ENCODE measurements at regions not wholly inside any gene's neighbourhood (a gene's known extent, or its start where the extent isn't known, plus 50 kb on each side); places are given as distances from the start of the nearest gene placed in this dataset.

GRCh38 chr9:82275258-82275927 lies 286.8 kb downstream of the SPATA31D1 start:
- Histone ChIP-seq H3K36me3 (ENCODE audit: control insufficient read depth in 3 of 3, insufficient read depth in 3 of 3, low read length in 3 of 3) (no peaks in the 10 kb centered on the region), H3K27me3 (ENCODE audit: control insufficient read depth in 3 of 3, insufficient read depth in 3 of 3, low read length in 3 of 3) (no peaks in the 10 kb centered on the region)

DNA sequence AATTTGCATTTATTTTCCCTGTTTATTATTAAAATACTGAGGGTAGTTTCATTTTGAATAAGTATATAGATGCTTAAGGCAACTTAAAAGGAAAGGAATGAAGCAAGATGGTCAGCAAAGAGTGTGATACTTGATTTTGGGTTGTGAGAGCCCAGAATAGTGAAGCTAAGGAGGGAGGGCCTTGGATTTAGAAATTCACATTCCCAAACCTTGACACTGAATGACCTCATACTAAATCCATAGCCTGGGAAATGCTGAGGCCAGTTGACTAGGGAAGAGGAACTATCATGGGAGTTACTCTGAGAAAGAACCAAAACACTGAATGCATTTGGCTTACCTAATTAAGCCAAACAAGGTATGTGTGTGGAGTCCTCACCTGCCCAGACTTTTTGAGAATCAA lies 292.5 kb downstream of the SPATA31D1 start:
- Histone ChIP-seq H3K4me1 (ENCODE audit: control insufficient read depth in 3 of 3, insufficient read depth in 3 of 3, low read length in 3 of 3) (no peaks in the 10 kb centered on the region), H3K9ac (ENCODE audit: low read depth in 1 of 3, low read length in 3 of 3) (no peak overlapping the region), H3K9me3 (ENCODE audit: control insufficient read depth in 3 of 3, low read length in 3 of 3) (no peaks in the 10 kb centered on the region), H3K27ac (ENCODE audit: low read depth, low read length) (no peak overlapping the region), H3K36me3 (ENCODE audit: control insufficient read depth in 3 of 3, insufficient read depth in 3 of 3, low read length in 3 of 3) (no peaks in the 10 kb centered on the region), H3K27me3 (ENCODE audit: control insufficient read depth in 3 of 3, insufficient read depth in 3 of 3, low read length in 3 of 3) (no peaks in the 10 kb centered on the region), H3K4me3 (ENCODE audit: low read length in 3 of 3) (no peak overlapping the region)

More at GRCh38 chr9:82275258-82275927, 286.8 kb downstream of the SPATA31D1 start:
- Histone ChIP-seq H3K4me1 (ENCODE audit: control insufficient read depth in 3 of 3, insufficient read depth in 3 of 3, low read length in 3 of 3) (no peaks in the 10 kb centered on the region), H3K27ac (ENCODE audit: low read depth, low read length) (no peak overlapping the region), H3K9ac (ENCODE audit: low read depth in 1 of 3, low read length in 3 of 3) (no peak overlapping the region), H3K9me3 (ENCODE audit: control insufficient read depth in 3 of 3, low read length in 3 of 3) (no peaks in the 10 kb centered on the region), H3K4me3 (ENCODE audit: low read length in 3 of 3) (no peak overlapping the region)

- Histone ChIP-seq H3K9me3 (ENCODE audit: control insufficient read depth in 3 of 3, low read length in 3 of 3) (no peaks in the 10 kb centered on the region), H3K36me3 (ENCODE audit: control insufficient read depth in 3 of 3, insufficient read depth in 3 of 3, low read length in 3 of 3) (no peaks in the 10 kb centered on the region), H3K27ac (ENCODE audit: low read depth, low read length) (no peak overlapping the region), H3K4me1 (ENCODE audit: control insufficient read depth in 3 of 3, insufficient read depth in 3 of 3, low read length in 3 of 3) (no peaks in the 10 kb centered on the region), H3K4me3 (ENCODE audit: low read length in 3 of 3) (no peak overlapping the region), H3K9ac (ENCODE audit: low read depth in 1 of 3, low read length in 3 of 3) (no peak overlapping the region), H3K27me3 (ENCODE audit: control insufficient read depth in 3 of 3, insufficient read depth in 3 of 3, low read length in 3 of 3) (no peaks in the 10 kb centered on the region)
These were observed 296.2 kb downstream of the SPATA31D1 start for GRCh38 chr9:82284758-82285157.

GRCh38 chr9:82295181-82295580 lies 306.6 kb downstream of the SPATA31D1 start:
- Histone ChIP-seq H3K9ac (ENCODE audit: low read depth in 1 of 3, low read length in 3 of 3) (no peak overlapping the region), H3K4me1 (ENCODE audit: control insufficient read depth in 3 of 3, insufficient read depth in 3 of 3, low read length in 3 of 3) (peaks cover 8 to 12% (median 12%) of the 10 kb centered on the region in 3 donors), H3K9me3 (ENCODE audit: control insufficient read depth in 3 of 3, low read length in 3 of 3) (peaks cover 0 to 3% (median 0%) of the 10 kb centered on the region in 3 donors), H3K36me3 (ENCODE audit: control insufficient read depth in 3 of 3, insufficient read depth in 3 of 3, low read length in 3 of 3) (no peaks in the 10 kb centered on the region), H3K4me3 (ENCODE audit: low read length in 3 of 3) (no peak overlapping the region), H3K27me3 (ENCODE audit: control insufficient read depth in 3 of 3, insufficient read depth in 3 of 3, low read length in 3 of 3) (no peaks in the 10 kb centered on the region), H3K27ac (ENCODE audit: low read depth, low read length) (peak overlapping the region; percentile 76)

DNA sequence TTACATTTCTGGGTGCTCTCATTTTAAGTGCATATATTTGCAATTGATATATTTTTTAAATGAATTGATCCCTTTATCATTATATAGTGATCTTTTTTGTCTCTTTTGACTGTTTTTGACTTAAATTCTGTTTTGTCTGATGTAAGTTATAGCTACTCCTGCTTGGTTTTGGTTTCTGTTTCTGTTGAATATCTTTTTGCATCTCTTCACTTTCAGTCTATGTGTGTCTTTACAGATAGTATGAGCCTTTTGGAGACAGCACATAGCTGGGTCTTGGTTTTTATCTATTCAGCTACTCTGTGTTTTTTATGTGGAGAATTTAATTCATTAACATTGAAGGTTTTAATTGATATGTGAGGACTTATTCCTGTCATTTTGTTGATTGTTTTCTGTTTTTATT lies 311.3 kb downstream of the SPATA31D1 start:
- Histone ChIP-seq H3K4me3 (ENCODE audit: low read length in 3 of 3) (no peak overlapping the region), H3K27me3 (ENCODE audit: control insufficient read depth in 3 of 3, insufficient read depth in 3 of 3, low read length in 3 of 3) (no peaks in the 10 kb centered on the region), H3K9ac (ENCODE audit: low read depth in 1 of 3, low read length in 3 of 3) (no peak overlapping the region), H3K36me3 (ENCODE audit: control insufficient read depth in 3 of 3, insufficient read depth in 3 of 3, low read length in 3 of 3) (no peaks in the 10 kb centered on the region), H3K27ac (ENCODE audit: low read depth, low read length) (no peak overlapping the region), H3K9me3 (ENCODE audit: control insufficient read depth in 3 of 3, low read length in 3 of 3) (peaks cover 0 to 1% (median 0%) of the 10 kb centered on the region in 3 donors), H3K4me1 (ENCODE audit: control insufficient read depth in 3 of 3, insufficient read depth in 3 of 3, low read length in 3 of 3) (peaks cover 6 to 9% (median 8%) of the 10 kb centered on the region in 3 donors)

DNA sequence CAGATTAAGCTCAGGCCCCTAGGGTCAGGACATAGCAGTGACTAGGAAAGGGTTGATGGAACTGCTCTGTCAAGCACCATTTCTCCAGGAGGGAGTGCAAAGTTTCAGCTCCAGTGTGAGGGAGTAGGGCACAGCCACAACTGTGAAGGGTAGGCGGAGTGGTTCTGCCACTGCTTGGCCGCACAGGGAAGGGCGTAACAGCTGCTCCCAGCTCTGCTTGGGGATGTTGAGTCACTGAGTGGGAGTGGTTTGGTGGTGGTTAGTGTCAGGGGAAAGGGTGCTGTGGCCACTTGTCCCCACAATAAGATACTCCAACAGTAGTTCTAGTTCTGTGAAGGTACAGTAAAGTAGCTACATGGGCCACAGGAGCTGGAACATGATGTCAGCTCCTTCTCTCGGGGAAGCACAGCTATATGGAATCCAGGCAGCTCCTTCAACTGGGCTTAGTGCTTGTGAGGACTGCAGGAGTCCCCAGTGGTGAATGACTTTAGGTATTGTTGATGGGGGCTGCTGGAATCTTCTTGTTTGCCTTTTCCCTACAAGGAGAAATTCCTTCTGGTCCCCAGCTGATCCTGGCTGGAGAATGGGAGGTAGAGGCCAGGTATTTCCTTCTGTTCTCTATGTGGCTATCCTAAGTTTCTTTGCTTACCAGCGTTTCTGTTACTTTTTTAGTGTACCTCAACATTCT lies 314.5 kb downstream of the SPATA31D1 start:
- no peaks in the 10 kb centered on the region for H3K4me1 ChIP-seq (ENCODE audit: control insufficient read depth in 3 of 3, insufficient read depth in 3 of 3, low read length in 3 of 3)
- H3K9me3 ChIP-seq (ENCODE audit: control insufficient read depth in 3 of 3, low read length in 3 of 3) = peaks cover 0 to 1% (median 0%) of the 10 kb centered on the region in 3 donors
- no peaks in the 10 kb centered on the region for H3K27me3 ChIP-seq (ENCODE audit: control insufficient read depth in 3 of 3, insufficient read depth in 3 of 3, low read length in 3 of 3)
- H3K36me3 ChIP-seq (ENCODE audit: control insufficient read depth in 3 of 3, insufficient read depth in 3 of 3, low read length in 3 of 3) = no peaks in the 10 kb centered on the region
- H3K4me3 ChIP-seq (ENCODE audit: low read length in 3 of 3) = no peak overlapping the region
- H3K9ac ChIP-seq (ENCODE audit: low read depth in 1 of 3, low read length in 3 of 3) = no peak overlapping the region
- no peak overlapping the region for H3K27ac ChIP-seq (ENCODE audit: low read depth, low read length)

GRCh38 chr9:82308836-82309235 lies 320.3 kb downstream of the SPATA31D1 start:
- H3K27me3 ChIP-seq (ENCODE audit: control insufficient read depth in 3 of 3, insufficient read depth in 3 of 3, low read length in 3 of 3) = no peaks in the 10 kb centered on the region
- H3K36me3 ChIP-seq (ENCODE audit: control insufficient read depth in 3 of 3, insufficient read depth in 3 of 3, low read length in 3 of 3) = no peaks in the 10 kb centered on the region
- H3K9me3 ChIP-seq (ENCODE audit: control insufficient read depth in 3 of 3, low read length in 3 of 3) = no peaks in the 10 kb centered on the region
- H3K4me3 ChIP-seq (ENCODE audit: low read length in 3 of 3) = no peak overlapping the region
- no peak overlapping the region for H3K27ac ChIP-seq (ENCODE audit: low read depth, low read length)
- no peaks in the 10 kb centered on the region for H3K4me1 ChIP-seq (ENCODE audit: control insufficient read depth in 3 of 3, insufficient read depth in 3 of 3, low read length in 3 of 3)
- H3K9ac ChIP-seq (ENCODE audit: low read depth in 1 of 3, low read length in 3 of 3) = no peak overlapping the region

- Histone ChIP-seq H3K4me3 (ENCODE audit: low read length in 3 of 3) (no peak overlapping the region), H3K36me3 (ENCODE audit: control insufficient read depth in 3 of 3, insufficient read depth in 3 of 3, low read length in 3 of 3) (no peaks in the 10 kb centered on the region), H3K27me3 (ENCODE audit: control insufficient read depth in 3 of 3, insufficient read depth in 3 of 3, low read length in 3 of 3) (no peaks in the 10 kb centered on the region), H3K27ac (ENCODE audit: low read depth, low read length) (no peak overlapping the region), H3K9me3 (ENCODE audit: control insufficient read depth in 3 of 3, low read length in 3 of 3) (no peaks in the 10 kb centered on the region), H3K4me1 (ENCODE audit: control insufficient read depth in 3 of 3, insufficient read depth in 3 of 3, low read length in 3 of 3) (no peaks in the 10 kb centered on the region), H3K9ac (ENCODE audit: low read depth in 1 of 3, low read length in 3 of 3) (no peak overlapping the region)
These were observed 325.1 kb downstream of the SPATA31D1 start for GRCh38 chr9:82313697-82314096.

- Histone ChIP-seq H3K4me1 (ENCODE audit: control insufficient read depth in 3 of 3, insufficient read depth in 3 of 3, low read length in 3 of 3) (no peaks in the 10 kb centered on the region), H3K36me3 (ENCODE audit: control insufficient read depth in 3 of 3, insufficient read depth in 3 of 3, low read length in 3 of 3) (no peaks in the 10 kb centered on the region), H3K9ac (ENCODE audit: low read depth in 1 of 3, low read length in 3 of 3) (no peak overlapping the region), H3K27ac (ENCODE audit: low read depth, low read length) (no peak overlapping the region), H3K4me3 (ENCODE audit: low read length in 3 of 3) (no peak overlapping the region), H3K9me3 (ENCODE audit: control insufficient read depth in 3 of 3, low read length in 3 of 3) (peaks cover 0 to 2% (median 0%) of the 10 kb centered on the region in 3 donors), H3K27me3 (ENCODE audit: control insufficient read depth in 3 of 3, insufficient read depth in 3 of 3, low read length in 3 of 3) (no peaks in the 10 kb centered on the region)
These were observed 332.0 kb downstream of the SPATA31D1 start for GRCh38 chr9:82320566-82320965.

DNA sequence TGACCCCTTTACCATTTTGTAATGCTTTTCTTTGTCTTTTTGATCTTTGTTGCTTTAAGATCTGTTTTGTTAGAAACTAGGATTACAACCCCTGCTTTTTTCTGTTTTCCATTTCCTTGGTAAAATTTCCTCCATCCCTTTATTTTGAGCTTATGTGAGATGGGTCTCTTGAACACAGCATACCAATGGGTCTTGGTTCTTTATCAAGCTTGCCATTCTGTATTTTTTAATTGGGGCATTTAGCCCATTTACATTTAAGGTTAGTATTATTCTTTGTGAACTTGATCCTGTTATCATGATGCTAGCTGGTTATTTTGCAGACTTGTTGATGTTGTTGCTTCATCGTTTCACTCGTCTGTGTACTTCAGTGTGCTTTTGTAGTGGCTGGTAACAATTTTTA lies 337.3 kb downstream of the SPATA31D1 start:
- peaks cover 0 to 2% (median 0%) of the 10 kb centered on the region in 3 donors for H3K9me3 ChIP-seq (ENCODE audit: control insufficient read depth in 3 of 3, low read length in 3 of 3)
- peak overlapping the region in 1 of 3 donors; percentile 4 for H3K4me3 ChIP-seq (ENCODE audit: low read length in 3 of 3)

More for the DNA sequence above, 337.3 kb downstream of the SPATA31D1 start:
- no peaks in the 10 kb centered on the region for H3K27me3 ChIP-seq (ENCODE audit: control insufficient read depth in 3 of 3, insufficient read depth in 3 of 3, low read length in 3 of 3)
- no peak overlapping the region for H3K9ac ChIP-seq (ENCODE audit: low read depth in 1 of 3, low read length in 3 of 3)
- no peaks in the 10 kb centered on the region for H3K4me1 ChIP-seq (ENCODE audit: control insufficient read depth in 3 of 3, insufficient read depth in 3 of 3, low read length in 3 of 3)
- no peak overlapping the region for H3K27ac ChIP-seq (ENCODE audit: low read depth, low read length)
- H3K36me3 ChIP-seq (ENCODE audit: control insufficient read depth in 3 of 3, insufficient read depth in 3 of 3, low read length in 3 of 3) = no peaks in the 10 kb centered on the region

Measured in skeletal muscle tissue (tissue), 3 donors.